Astrocyte (in vitro differentiated cells and primary cell): ENCODE measurements at regions not wholly inside any gene's neighbourhood (a gene's known extent, or its start where the extent isn't known, plus 50 kb on each side); places are given as distances from the start of the nearest gene placed in this dataset.

Source experiments
- CTCF ChIP-seq: IDR thresholded peaks from 2 replicates; pipeline ENCODE4 v1.5.1; 2011; ENCODE audit warnings: low read depth, mild to moderate bottlenecking, inconsistent platforms, low read length, moderate library complexity; ENCODE audit not compliant: insufficient read depth
- EZH2 ChIP-seq: IDR thresholded peaks from 2 replicates; pipeline ENCODE4 v1.6.1; 2012; ENCODE audit warnings: mild to moderate bottlenecking, low read length, inconsistent platforms; ENCODE audit not compliant: insufficient read depth

DNA sequence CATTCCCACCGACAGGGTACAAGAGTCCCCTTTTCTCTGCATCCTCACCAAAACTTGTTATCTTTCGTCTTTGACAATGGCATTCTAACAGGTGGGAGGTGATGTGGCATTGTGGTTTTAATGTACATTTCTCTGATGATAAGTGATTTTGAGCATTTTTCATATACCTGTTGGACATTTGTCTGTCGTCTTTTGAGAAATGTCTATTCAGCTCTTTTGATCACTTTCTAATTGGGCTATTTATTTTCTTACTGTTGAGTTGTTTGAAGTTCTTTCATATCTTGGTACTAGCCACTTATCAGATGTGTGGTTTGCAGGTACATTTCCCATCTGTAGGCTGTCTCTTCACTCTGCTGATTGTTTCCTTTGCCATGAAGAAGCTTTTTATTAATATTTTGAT, 219.0 kb upstream of the SOX1 start:
- TF ChIP-seq CTCF = no peak
- no peak for TF ChIP-seq EZH2
